IMR-90 (cell line): ENCODE measurements at regions not wholly inside any gene's neighbourhood (a gene's known extent, or its start where the extent isn't known, plus 50 kb on each side); places are given as distances from the start of the nearest gene placed in this dataset.

Experiments
- ATAC-seq: fragments of 200-7000 bp; cut with Tn5 transposase; 2 replicates; pipeline ENCODE4 v1.9.1; 2020; ENCODE audit warnings: low read depth, mild to moderate bottlenecking, moderate library complexity
- BruUV-seq: library from RNA; stranded (reverse); fragments of 400-500 nt; replicated peaks from 2 replicates; lab custom pipeline; 2021; lab: Mats Ljungman, UMichigan
- CTCF ChIA-PET: fragments of 300-600 bp; formaldehyde crosslinking; extraction: SDS; loops from one replicate; lab custom pipeline; 2021; ENCODE audit warnings: antibody characterized with exemption; lab: Yijun Ruan, JAX
- POLR2A ChIA-PET: fragments of 300-600 bp; sonication (Branson Sonifier 250); formaldehyde crosslinking; loops from one replicate; lab custom pipeline; 2022; ENCODE audit warnings: antibody characterized with exemption; ENCODE audit not compliant: unreplicated experiment; lab: Charles Lee
- DNase-seq: peaks from one replicate; pipeline ENCODE4 v3.0.0; 2013
- H2AFZ ChIP-seq: replicated peaks from 2 replicates; pipeline ENCODE3; 2013; ENCODE audit warnings: low read length, mild to moderate bottlenecking; ENCODE audit not compliant: poor library complexity
- H2AK5ac ChIP-seq: 2 replicates; pipeline ENCODE4 v1.6.1; 2013; ENCODE audit warnings: low read depth, low read length, inconsistent platforms
- H2AK9ac ChIP-seq: replicated peaks from 2 replicates; pipeline ENCODE3; 2013; ENCODE audit warnings: mild to moderate bottlenecking, low read depth, low read length, moderate library complexity; ENCODE audit not compliant: poor library complexity
- H2BK120ac ChIP-seq: 2 replicates; pipeline ENCODE4 v1.6.1; 2013; ENCODE audit warnings: low read depth, low read length, inconsistent platforms
- H2BK15ac ChIP-seq: 3 replicates; pipeline ENCODE4 v1.6.1; 2013; ENCODE audit warnings: low read depth, low read length, inconsistent platforms
- H2BK20ac ChIP-seq: 2 replicates; pipeline ENCODE4 v1.6.1; 2013; ENCODE audit warnings: low read depth, mild to moderate bottlenecking, inconsistent platforms, low read length, moderate library complexity
- H2BK5ac ChIP-seq: 2 replicates; pipeline ENCODE4 v1.6.1; 2013; ENCODE audit warnings: mild to moderate bottlenecking, low read depth, low read length, inconsistent platforms; ENCODE audit not compliant: poor library complexity, severe bottlenecking
- H3K14ac ChIP-seq: replicated peaks from 2 replicates; pipeline ENCODE4 v1.6.1; 2013; ENCODE audit warnings: low read depth, low read length, inconsistent platforms
- H3K18ac ChIP-seq: 2 replicates; pipeline ENCODE4 v1.6.1; 2013; ENCODE audit warnings: low read depth, low read length, control low read depth
- H3K23ac ChIP-seq: 2 replicates; pipeline ENCODE4 v1.6.1; 2013; ENCODE audit warnings: low read depth, low read length, inconsistent platforms
- H3K27ac ChIP-seq: 2 replicates; pipeline ENCODE4 v1.5.1; 2013; ENCODE audit warnings: mild to moderate bottlenecking, control low read depth, low read length; ENCODE audit not compliant: insufficient read depth
- H3K27me3 ChIP-seq: 2 replicates; pipeline ENCODE4 v1.6.1; 2013; ENCODE audit warnings: low read length; ENCODE audit not compliant: control insufficient read depth, insufficient read depth
- H3K36me3 ChIP-seq: 2 replicates; pipeline ENCODE4 v1.6.1; 2013; ENCODE audit warnings: low read length, mixed read lengths; ENCODE audit not compliant: control insufficient read depth, insufficient read depth
- H3K4ac ChIP-seq: 2 replicates; pipeline ENCODE4 v1.6.1; 2013; ENCODE audit warnings: low read depth, low read length, inconsistent platforms
- H3K4me1 ChIP-seq: 2 replicates; pipeline ENCODE4 v1.6.1; 2013; ENCODE audit warnings: low read length, mixed read lengths; ENCODE audit not compliant: control insufficient read depth, insufficient read depth
- H3K4me2 ChIP-seq: 2 replicates; pipeline ENCODE4 v1.6.1; 2013; ENCODE audit warnings: low read depth, mild to moderate bottlenecking, control low read depth, low read length, moderate library complexity
- H3K4me3 ChIP-seq: 2 replicates; pipeline ENCODE4 v1.5.1; 2013; ENCODE audit warnings: low read depth, mild to moderate bottlenecking, control low read depth, low read length, moderate library complexity; ENCODE audit not compliant: insufficient read depth
- H3K56ac ChIP-seq: 2 replicates; pipeline ENCODE4 v1.6.1; 2013; ENCODE audit warnings: low read length, inconsistent platforms; ENCODE audit not compliant: insufficient read depth; ENCODE audit errors: extremely low read depth
- H3K79me1 ChIP-seq, 2 experiments: 2 replicates each; pipeline ENCODE4 v1.6.1; 2013; ENCODE audit warnings: low read length in 2 of 2, inconsistent platforms in 1 of 2, low read depth in 1 of 2
- H3K9ac ChIP-seq: 2 replicates; pipeline ENCODE4 v1.6.1; 2013; ENCODE audit warnings: low read depth, low read length, control low read depth
- H3K9me1 ChIP-seq: 2 replicates; pipeline ENCODE4 v1.6.1; 2013; ENCODE audit warnings: low read length, inconsistent platforms; ENCODE audit not compliant: insufficient read depth
- H3K9me3 ChIP-seq: 2 replicates; pipeline ENCODE4 v1.6.1; 2013; ENCODE audit warnings: low read length; ENCODE audit not compliant: control insufficient read depth, insufficient read depth
- H4K20me1 ChIP-seq: 2 replicates; pipeline ENCODE4 v1.6.1; 2013; ENCODE audit warnings: low read length, inconsistent platforms; ENCODE audit not compliant: insufficient read depth
- H4K5ac ChIP-seq: 2 replicates; pipeline ENCODE4 v1.6.1; 2013; ENCODE audit warnings: mild to moderate bottlenecking, low read depth, low read length, control low read depth
- H4K8ac ChIP-seq, 2 experiments: 2 replicates each; pipeline ENCODE4 v1.6.1; 2013; ENCODE audit warnings: low read depth in 2 of 2, low read length in 2 of 2, control low read depth in 1 of 2, inconsistent platforms in 1 of 2
- H4K91ac ChIP-seq: 2 replicates; pipeline ENCODE4 v1.6.1; 2013; ENCODE audit warnings: low read depth, low read length, inconsistent platforms; ENCODE audit not compliant: insufficient read depth
- CEBPB ChIP-seq: IDR thresholded peaks from 2 replicates; pipeline ENCODE4 v1.6.1; 2012; ENCODE audit warnings: low read depth, low read length, improper control_type of control experiment
- CHD1 ChIP-seq: IDR thresholded peaks from 2 replicates; pipeline ENCODE4 v1.6.1; 2012; ENCODE audit warnings: low read depth, low read length, improper control_type of control experiment
- FOS ChIP-seq: fragments of 150-350 bp; IDR thresholded peaks from 2 replicates; pipeline ENCODE4 v1.6.1; 2016; ENCODE audit warnings: low read depth, low read length
- MAFK ChIP-seq: IDR thresholded peaks from 2 replicates; pipeline ENCODE4 v1.6.1; 2012; ENCODE audit warnings: low read depth, low read length, improper control_type of control experiment
- POLR2A ChIP-seq: IDR thresholded peaks from 2 replicates; pipeline ENCODE4 v1.6.1; 2012; ENCODE audit warnings: mild to moderate bottlenecking, low read depth, low read length
- WGBS, 2 experiments: methylation state at CpG; one replicate each; pipeline versions ENCODE4 v1.1.5 to v1.1.7; 2013; ENCODE audit warnings: missing lambda C conversion rate in 2 of 2; ENCODE audit not compliant: insufficient read length in 1 of 2; ENCODE audit errors: extremely low coverage in 2 of 2; 5-methylcytosine and 5-hydroxymethylcytosine counted together
- dilution Hi-C: fragments of 300-500 bp; cut with HindIII; formaldehyde crosslinking; loops from one replicate; pipeline ENCODE4 v1.14.3; 2018; ENCODE audit warnings: low sequenced_read_pairs; ENCODE audit not compliant: unreplicated experiment
- in situ Hi-C: fragments of 300-500 bp; cut with MboI; formaldehyde crosslinking; loops from 3 replicates; pipeline ENCODE4 v1.14.3; 2019; ENCODE audit warnings: low sequenced_read_pairs, inconsistent platforms, mixed read lengths
- intact Hi-C: fragments of 100-400 bp; cut with micrococcal nuclease; formaldehyde crosslinking; loops from 2 replicates; pipeline ENCODE4 v1.10.0; 2022
- TF ChIP-seq, protein P1 (sequence below): fragments of 150-350 bp; IDR thresholded peaks from 2 replicates; pipeline ENCODE4 v1.6.1; 2017; ENCODE audit warnings: mild to moderate bottlenecking, antibody characterized with exemption, low read length, low read depth

DNA sequence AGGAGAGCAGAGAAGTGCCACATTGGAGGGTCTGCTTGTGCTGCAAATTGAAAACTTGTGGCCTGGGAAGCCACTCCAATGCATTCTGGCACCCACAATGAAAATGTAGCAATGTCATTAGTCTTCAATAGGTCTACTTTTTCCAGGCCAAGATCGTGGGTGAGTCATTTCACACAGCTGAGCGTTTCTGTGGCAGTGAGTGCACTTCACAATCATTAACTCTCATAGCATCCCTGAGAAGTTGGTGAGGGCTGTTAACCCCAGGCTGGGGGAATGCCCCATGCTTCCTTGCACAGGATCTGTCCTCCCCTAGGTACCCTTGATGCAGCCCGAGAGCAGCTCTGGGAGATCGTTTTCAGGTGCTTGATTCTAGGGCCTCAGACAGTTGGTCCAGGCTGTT lies 196.8 kb upstream of the ATP6AP2 start:
- H3K4me1 ChIP-seq: no peaks in the 10 kb centered on the region
- CTCF ChIA-PET: no interaction called here
- in situ Hi-C loops (no loop called here), dilution Hi-C loops (no loop called here), intact Hi-C loops (no loop called here)
- H4K20me1 ChIP-seq: no peaks in the 10 kb centered on the region
- no peak overlapping the region for H2BK120ac ChIP-seq
- no peak overlapping the region for H2BK15ac ChIP-seq
- DNase-seq: no peak
- no peak overlapping the region for H4K8ac ChIP-seq
- no peak overlapping the region for H4K91ac ChIP-seq
- TF ChIP-seq FOS (no peak), CHD1 (no peak), MAFK (no peak), CEBPB (no peak), POLR2A (no peak)
- TF ChIP-seq, protein P1, sequence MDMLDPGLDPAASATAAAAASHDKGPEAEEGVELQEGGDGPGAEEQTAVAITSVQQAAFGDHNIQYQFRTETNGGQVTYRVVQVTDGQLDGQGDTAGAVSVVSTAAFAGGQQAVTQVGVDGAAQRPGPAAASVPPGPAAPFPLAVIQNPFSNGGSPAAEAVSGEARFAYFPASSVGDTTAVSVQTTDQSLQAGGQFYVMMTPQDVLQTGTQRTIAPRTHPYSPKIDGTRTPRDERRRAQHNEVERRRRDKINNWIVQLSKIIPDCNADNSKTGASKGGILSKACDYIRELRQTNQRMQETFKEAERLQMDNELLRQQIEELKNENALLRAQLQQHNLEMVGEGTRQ: no peak
- no peak overlapping the region for H4K5ac ChIP-seq
- H3K9ac ChIP-seq: no peak overlapping the region
- H3K23ac ChIP-seq: no peak overlapping the region
- no CpG with 5 or more reads among the region's 4 CpGs for WGBS, 2 experiments
- no peak overlapping the region for H3K4ac ChIP-seq
- no peak for ATAC-seq
- peaks cover 19% of the 10 kb centered on the region for H3K27me3 ChIP-seq
- H2AK9ac ChIP-seq: no peak overlapping the region
- H3K14ac ChIP-seq: no peak overlapping the region
- H2AK5ac ChIP-seq: no peak overlapping the region
- no peak overlapping the region for H3K4me3 ChIP-seq
- POLR2A ChIA-PET: no interaction called here
- H2BK5ac ChIP-seq: no peak overlapping the region
- no peak overlapping the region for H2AFZ ChIP-seq
- H3K36me3 ChIP-seq: no peaks in the 10 kb centered on the region
- H3K9me1 ChIP-seq: no peaks in the 10 kb centered on the region
- no peak overlapping the region for H3K4me2 ChIP-seq
- H3K79me1 ChIP-seq: no peaks in the 10 kb centered on the region
- no TSS peak for BruUV-seq
- no peak overlapping the region for H3K18ac ChIP-seq
- no peak overlapping the region for H3K27ac ChIP-seq
- H3K9me3 ChIP-seq: no peaks in the 10 kb centered on the region; the same call in 1 of the 2 replicates
- no peak overlapping the region for H2BK20ac ChIP-seq
- H3K56ac ChIP-seq: no peak overlapping the region
